HEK293 (cell line): ENCODE measurements at regions not wholly inside any gene's neighbourhood (a gene's known extent, or its start where the extent isn't known, plus 50 kb on each side); places are given as distances from the start of the nearest gene placed in this dataset.

Experiments
- CTCF ChIA-PET: fragments of 350-600 bp; formaldehyde crosslinking; extraction: SDS; loops from one replicate; lab custom pipeline; 2021; ENCODE audit warnings: antibody characterized with exemption; lab: Yijun Ruan, JAX
- POLR2A ChIA-PET: fragments of 300-600 bp; formaldehyde crosslinking; extraction: SDS; loops from one replicate; lab custom pipeline; 2020; ENCODE audit warnings: antibody characterized with exemption, inconsistent platforms; lab: Yijun Ruan, JAX
- H3K27ac ChIP-seq: fragments of 200-500 bp; sonication (Bioruptor generic); 2 replicates; pipeline ENCODE4 v1.5.1; 2014; ENCODE audit warnings: low read depth, low read length, control low read depth, inconsistent platforms; ENCODE audit errors: extremely low read depth
- H3K36me3 ChIP-seq, 2 experiments: fragments of 200-500 bp in 1 of 2; sonication (Bioruptor generic) in 1 of 2; 1 replicate in 1 of 2; 2 replicates in 1 of 2; pipeline ENCODE4 v1.5.1; 2014 to 2017; ENCODE audit warnings: inconsistent platforms in 2 of 2, low read length in 2 of 2; ENCODE audit not compliant: control insufficient read depth in 2 of 2, insufficient read depth in 1 of 2
- H3K4me1 ChIP-seq: fragments of 200-500 bp; sonication (Bioruptor generic); 2 replicates; pipeline ENCODE4 v1.5.1; 2014; ENCODE audit warnings: mild to moderate bottlenecking, low read length, inconsistent platforms; ENCODE audit not compliant: control insufficient read depth, insufficient read depth
- H3K4me3 ChIP-seq: 2 replicates; pipeline ENCODE4 v1.5.1; 2011; ENCODE audit warnings: low read depth, mild to moderate bottlenecking, control low read depth, low read length, moderate library complexity
- H3K9me3 ChIP-seq: fragments of 200-500 bp; sonication (Bioruptor generic); 2 replicates; pipeline ENCODE4 v1.5.1; 2014; ENCODE audit warnings: low read depth, low read length, inconsistent platforms; ENCODE audit not compliant: control insufficient read depth, insufficient read depth
- SCRT2 ChIP-seq: fragments of 450-650 bp; formaldehyde crosslinking; IDR thresholded peaks from 2 replicates; pipeline ENCODE4 v1.5.1; 2016; ENCODE audit warnings: missing biosample characterization, missing genetic modification characterization
- ZNF157 ChIP-seq: fragments of 450-650 bp; formaldehyde crosslinking; IDR thresholded peaks from 2 replicates; pipeline ENCODE4 v1.5.1; 2016; ENCODE audit warnings: missing biosample characterization, missing genetic modification characterization
- ZNF169 ChIP-seq: fragments of 450-650 bp; formaldehyde crosslinking; IDR thresholded peaks from 2 replicates; pipeline ENCODE4 v1.5.1; 2016; ENCODE audit warnings: missing biosample characterization, missing genetic modification characterization
- ZNF174 ChIP-seq: fragments of 450-650 bp; formaldehyde crosslinking; IDR thresholded peaks from 2 replicates; pipeline ENCODE4 v1.5.0; 2017; ENCODE audit warnings: missing biosample characterization, mild to moderate bottlenecking, missing genetic modification characterization
- ZNF211 ChIP-seq: fragments of 450-650 bp; formaldehyde crosslinking; IDR thresholded peaks from 2 replicates; pipeline ENCODE4 v1.5.1; 2016; ENCODE audit warnings: low read depth, missing biosample characterization, missing genetic modification characterization
- ZNF404 ChIP-seq: fragments of 450-650 bp; formaldehyde crosslinking; IDR thresholded peaks from 2 replicates; pipeline ENCODE4 v1.5.1; 2017; ENCODE audit warnings: missing biosample characterization, missing genetic modification characterization
- ZNF555 ChIP-seq: fragments of 450-650 bp; formaldehyde crosslinking; conservative IDR thresholded peaks from 2 replicates; pipeline ENCODE4 v1.5.1; 2017; ENCODE audit warnings: missing biosample characterization, mild to moderate bottlenecking, missing genetic modification characterization, inconsistent platforms
- ZNF600 ChIP-seq: fragments of 450-650 bp; formaldehyde crosslinking; IDR thresholded peaks from 2 replicates; pipeline ENCODE4 v1.5.1; 2016; ENCODE audit warnings: missing biosample characterization, missing genetic modification characterization
- ZNF664 ChIP-seq: fragments of 450-650 bp; formaldehyde crosslinking; IDR thresholded peaks from 2 replicates; pipeline ENCODE4 v1.5.1; 2016; ENCODE audit warnings: missing biosample characterization, missing genetic modification characterization
- ZNF776 ChIP-seq: fragments of 450-650 bp; formaldehyde crosslinking; IDR thresholded peaks from 2 replicates; pipeline ENCODE4 v1.5.0; 2017; ENCODE audit warnings: missing biosample characterization, missing genetic modification characterization, borderline replicate concordance
- TF ChIP-seq, protein P1 (sequence below): fragments of 450-650 bp; formaldehyde crosslinking; IDR thresholded peaks from 2 replicates; pipeline ENCODE4 v1.5.1; 2016; ENCODE audit warnings: missing biosample characterization, missing genetic modification characterization
- TF ChIP-seq, protein P2 (sequence below): fragments of 450-650 bp; formaldehyde crosslinking; conservative IDR thresholded peaks from 2 replicates; pipeline ENCODE4 v1.5.1; 2016; ENCODE audit warnings: low read depth, missing biosample characterization, missing genetic modification characterization
- TF ChIP-seq, protein P3 (sequence below): sonication (generic); formaldehyde crosslinking; IDR thresholded peaks from 2 replicates; pipeline ENCODE4 v1.8.1; 2022; ENCODE audit warnings: mild to moderate bottlenecking, moderate library complexity, missing genetic modification reagents
- TF ChIP-seq, protein P4 (sequence below): fragments of 450-650 bp; formaldehyde crosslinking; IDR thresholded peaks from 2 replicates; pipeline ENCODE4 v1.5.1; 2016; ENCODE audit warnings: missing biosample characterization, missing genetic modification characterization, low read depth

DNA sequence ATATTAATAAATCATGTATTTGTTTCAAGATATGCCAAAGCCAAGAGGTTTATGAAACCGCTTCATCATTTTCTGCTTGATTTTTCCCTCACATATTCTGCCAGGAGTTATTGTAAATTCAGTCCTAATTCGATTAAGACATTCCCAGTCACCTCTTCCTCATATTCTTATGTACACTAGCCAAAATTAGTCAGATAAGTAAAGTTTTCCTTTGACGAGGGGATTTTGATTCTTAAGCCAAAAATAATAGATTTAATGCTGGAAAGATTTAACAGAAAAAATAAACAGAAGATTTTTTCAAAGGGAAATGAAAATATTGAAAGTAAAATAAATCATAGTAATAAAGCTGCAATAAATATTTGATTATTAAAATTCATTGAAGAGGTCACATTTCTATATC lies 51.0 kb upstream of the VEGFC start:
- TF ChIP-seq, protein P1, sequence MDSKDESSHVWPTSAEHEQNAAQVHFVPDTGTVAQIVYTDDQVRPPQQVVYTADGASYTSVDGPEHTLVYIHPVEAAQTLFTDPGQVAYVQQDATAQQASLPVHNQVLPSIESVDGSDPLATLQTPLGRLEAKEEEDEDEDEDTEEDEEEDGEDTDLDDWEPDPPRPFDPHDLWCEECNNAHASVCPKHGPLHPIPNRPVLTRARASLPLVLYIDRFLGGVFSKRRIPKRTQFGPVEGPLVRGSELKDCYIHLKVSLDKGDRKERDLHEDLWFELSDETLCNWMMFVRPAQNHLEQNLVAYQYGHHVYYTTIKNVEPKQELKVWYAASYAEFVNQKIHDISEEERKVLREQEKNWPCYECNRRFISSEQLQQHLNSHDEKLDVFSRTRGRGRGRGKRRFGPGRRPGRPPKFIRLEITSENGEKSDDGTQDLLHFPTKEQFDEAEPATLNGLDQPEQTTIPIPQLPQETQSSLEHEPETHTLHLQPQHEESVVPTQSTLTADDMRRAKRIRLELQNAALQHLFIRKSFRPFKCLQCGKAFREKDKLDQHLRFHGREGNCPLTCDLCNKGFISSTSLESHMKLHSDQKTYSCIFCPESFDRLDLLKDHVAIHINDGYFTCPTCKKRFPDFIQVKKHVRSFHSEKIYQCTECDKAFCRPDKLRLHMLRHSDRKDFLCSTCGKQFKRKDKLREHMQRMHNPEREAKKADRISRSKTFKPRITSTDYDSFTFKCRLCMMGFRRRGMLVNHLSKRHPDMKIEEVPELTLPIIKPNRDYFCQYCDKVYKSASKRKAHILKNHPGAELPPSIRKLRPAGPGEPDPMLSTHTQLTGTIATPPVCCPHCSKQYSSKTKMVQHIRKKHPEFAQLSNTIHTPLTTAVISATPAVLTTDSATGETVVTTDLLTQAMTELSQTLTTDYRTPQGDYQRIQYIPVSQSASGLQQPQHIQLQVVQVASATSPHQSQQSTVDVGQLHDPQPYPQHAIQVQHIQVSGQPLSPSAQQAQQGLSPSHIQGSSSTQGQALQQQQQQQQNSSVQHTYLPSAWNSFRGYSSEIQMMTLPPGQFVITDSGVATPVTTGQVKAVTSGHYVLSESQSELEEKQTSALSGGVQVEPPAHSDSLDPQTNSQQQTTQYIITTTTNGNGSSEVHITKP = no peak
- TF ChIP-seq ZNF600 (tag by site-specific recombination) = no peak
- no peak for TF ChIP-seq ZNF157 (tag by site-specific recombination)
- TF ChIP-seq ZNF664 (tag by site-specific recombination) = no peak
- H3K36me3 ChIP-seq = no peaks in the 10 kb centered on the region
- no peak overlapping the region for H3K4me3 ChIP-seq
- no peak overlapping the region for H3K27ac ChIP-seq
- CTCF ChIA-PET = interaction anchor here (0.9 kb wide), 1 partner anchor 204 kb away, joined by 3 read pairs; no protein-coding TSS in a partner anchor
- H3K9me3 ChIP-seq = no peaks in the 10 kb centered on the region
- H3K4me1 ChIP-seq = peaks cover 5% of the 10 kb centered on the region; the same call in 1 of the 2 replicates
- POLR2A ChIA-PET = no interaction called here

DNA sequence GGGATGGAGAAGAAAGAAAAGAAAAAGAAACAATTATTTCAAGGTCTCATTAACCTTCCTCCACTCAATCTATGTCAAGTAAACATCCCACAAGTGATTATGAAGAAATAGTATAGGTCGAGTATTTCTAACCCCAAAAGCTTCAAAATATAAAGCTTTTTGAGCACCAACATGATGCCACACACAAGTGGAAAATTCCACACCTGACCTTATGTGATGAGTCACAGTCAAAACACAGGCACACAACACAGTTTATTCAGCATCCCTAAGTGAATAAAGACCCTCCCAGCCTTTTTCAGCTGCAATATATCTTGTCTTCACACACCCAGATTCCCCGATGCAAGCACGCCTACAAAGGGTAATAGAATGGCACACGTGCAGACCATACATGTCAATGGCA lies 51.7 kb upstream of the VEGFC start:
- Histone ChIP-seq H3K36me3 (no peaks in the 10 kb centered on the region), H3K4me1 (no peaks in the 10 kb centered on the region), H3K9me3 (no peaks in the 10 kb centered on the region), H3K4me3 (no peak overlapping the region), H3K27ac (no peak overlapping the region)
- TF ChIP-seq ZNF404 (tag by site-specific recombination) = no peak
- TF ChIP-seq, protein P2, sequence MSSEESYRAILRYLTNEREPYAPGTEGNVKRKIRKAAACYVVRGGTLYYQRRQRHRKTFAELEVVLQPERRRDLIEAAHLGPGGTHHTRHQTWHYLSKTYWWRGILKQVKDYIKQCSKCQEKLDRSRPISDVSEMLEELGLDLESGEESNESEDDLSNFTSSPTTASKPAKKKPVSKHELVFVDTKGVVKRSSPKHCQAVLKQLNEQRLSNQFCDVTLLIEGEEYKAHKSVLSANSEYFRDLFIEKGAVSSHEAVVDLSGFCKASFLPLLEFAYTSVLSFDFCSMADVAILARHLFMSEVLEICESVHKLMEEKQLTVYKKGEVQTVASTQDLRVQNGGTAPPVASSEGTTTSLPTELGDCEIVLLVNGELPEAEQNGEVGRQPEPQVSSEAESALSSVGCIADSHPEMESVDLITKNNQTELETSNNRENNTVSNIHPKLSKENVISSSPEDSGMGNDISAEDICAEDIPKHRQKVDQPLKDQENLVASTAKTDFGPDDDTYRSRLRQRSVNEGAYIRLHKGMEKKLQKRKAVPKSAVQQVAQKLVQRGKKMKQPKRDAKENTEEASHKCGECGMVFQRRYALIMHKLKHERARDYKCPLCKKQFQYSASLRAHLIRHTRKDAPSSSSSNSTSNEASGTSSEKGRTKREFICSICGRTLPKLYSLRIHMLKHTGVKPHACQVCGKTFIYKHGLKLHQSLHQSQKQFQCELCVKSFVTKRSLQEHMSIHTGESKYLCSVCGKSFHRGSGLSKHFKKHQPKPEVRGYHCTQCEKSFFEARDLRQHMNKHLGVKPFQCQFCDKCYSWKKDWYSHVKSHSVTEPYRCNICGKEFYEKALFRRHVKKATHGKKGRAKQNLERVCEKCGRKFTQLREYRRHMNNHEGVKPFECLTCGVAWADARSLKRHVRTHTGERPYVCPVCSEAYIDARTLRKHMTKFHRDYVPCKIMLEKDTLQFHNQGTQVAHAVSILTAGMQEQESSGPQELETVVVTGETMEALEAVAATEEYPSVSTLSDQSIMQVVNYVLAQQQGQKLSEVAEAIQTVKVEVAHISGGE (tag by site-specific recombination) = no peak
- TF ChIP-seq, protein P3, sequence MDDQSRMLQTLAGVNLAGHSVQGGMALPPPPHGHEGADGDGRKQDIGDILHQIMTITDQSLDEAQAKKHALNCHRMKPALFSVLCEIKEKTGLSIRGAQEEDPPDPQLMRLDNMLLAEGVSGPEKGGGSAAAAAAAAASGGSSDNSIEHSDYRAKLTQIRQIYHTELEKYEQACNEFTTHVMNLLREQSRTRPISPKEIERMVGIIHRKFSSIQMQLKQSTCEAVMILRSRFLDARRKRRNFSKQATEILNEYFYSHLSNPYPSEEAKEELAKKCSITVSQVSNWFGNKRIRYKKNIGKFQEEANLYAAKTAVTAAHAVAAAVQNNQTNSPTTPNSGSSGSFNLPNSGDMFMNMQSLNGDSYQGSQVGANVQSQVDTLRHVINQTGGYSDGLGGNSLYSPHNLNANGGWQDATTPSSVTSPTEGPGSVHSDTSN = no peak
- no peak for TF ChIP-seq ZNF169 (tag by site-specific recombination)
- no peak for TF ChIP-seq ZNF776 (tag by site-specific recombination)
- no peak for TF ChIP-seq ZNF211 (tag by site-specific recombination)
- no peak for TF ChIP-seq SCRT2 (tag by site-specific recombination)
- TF ChIP-seq, protein P4, sequence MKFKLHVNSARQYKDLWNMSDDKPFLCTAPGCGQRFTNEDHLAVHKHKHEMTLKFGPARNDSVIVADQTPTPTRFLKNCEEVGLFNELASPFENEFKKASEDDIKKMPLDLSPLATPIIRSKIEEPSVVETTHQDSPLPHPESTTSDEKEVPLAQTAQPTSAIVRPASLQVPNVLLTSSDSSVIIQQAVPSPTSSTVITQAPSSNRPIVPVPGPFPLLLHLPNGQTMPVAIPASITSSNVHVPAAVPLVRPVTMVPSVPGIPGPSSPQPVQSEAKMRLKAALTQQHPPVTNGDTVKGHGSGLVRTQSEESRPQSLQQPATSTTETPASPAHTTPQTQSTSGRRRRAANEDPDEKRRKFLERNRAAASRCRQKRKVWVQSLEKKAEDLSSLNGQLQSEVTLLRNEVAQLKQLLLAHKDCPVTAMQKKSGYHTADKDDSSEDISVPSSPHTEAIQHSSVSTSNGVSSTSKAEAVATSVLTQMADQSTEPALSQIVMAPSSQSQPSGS = no peak
- no peak for TF ChIP-seq ZNF174 (tag by site-specific recombination)
- TF ChIP-seq ZNF555 = no peak
- CTCF ChIA-PET = no interaction called here
- POLR2A ChIA-PET = no interaction called here
